GM18870 (cell line): ENCODE measurements at regions not wholly inside any gene's neighbourhood (a gene's known extent, or its start where the extent isn't known, plus 50 kb on each side); places are given as distances from the start of the nearest gene placed in this dataset.
"Not testable (repeated sequence)": the region's sequence is repeated elsewhere in the genome, so short reads cannot be mapped to it uniquely, and the experiment has no call there.

ENCODE experiments used
- ATAC-seq: cut with Tn5 transposase; IDR thresholded peaks from one replicate; pipeline ENCODE4 v1.9.1; 2021; ENCODE audit warnings: moderate library complexity; ENCODE audit not compliant: unreplicated experiment

DNA sequence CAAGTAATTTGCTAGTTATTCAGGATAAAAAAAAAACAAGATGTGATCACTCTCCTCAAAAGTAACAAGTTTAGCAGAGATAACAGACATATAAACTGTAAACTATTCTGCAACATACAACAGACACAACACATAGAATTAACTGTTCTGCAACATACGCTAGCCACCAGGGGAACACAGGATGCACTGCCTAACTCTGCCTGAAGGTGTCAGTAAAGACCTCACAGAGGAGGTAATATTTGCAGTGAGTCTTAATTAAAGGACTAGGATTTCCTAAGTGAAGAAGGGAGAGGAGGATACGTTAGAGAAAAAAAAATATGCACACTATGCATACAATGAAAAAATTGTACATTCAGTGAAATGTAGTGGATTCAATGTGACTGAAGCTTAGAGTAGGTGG is 129.6 kb downstream of the NBPF8 start:
- ATAC-seq = peak; percentile 88

DNA sequence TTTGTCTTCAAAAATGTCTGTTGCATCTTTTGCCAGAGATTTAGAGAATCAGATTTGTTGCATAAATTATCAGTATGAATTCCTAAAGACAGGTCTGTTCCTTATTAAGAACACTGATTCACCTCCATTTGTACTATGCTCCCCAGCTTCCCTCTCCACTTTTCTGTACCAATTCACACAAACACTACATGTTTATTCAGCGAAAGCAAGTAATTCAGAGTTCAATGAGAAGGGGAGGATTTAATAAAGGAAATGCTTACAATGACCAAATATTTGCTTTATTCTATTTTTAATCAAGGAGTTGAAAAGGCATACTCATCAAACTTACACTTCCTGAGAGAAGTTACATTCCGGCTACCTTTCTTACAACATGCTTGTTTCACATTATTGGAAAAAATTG is 135.5 kb downstream of the NBPF8 start:
- ATAC-seq = not testable (repeated sequence)

DNA sequence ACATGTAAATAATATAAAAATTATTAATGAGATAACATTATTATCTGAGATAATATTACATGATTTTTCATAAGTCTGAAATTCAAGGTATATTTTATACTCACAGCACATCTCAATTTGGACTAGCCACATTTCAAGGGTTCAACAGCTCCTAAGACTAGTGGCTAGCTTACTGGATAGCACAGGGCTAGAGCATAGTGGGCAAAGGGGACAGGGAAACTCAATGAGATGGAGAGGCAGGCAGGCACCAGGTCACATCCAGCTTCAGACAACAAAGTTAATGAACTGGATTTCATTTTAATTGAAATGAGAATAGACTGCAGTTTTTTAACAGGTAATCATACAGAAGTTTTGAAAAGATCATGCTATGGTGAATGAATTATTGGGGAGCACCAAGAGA is 137.4 kb downstream of the NBPF8 start:
- ATAC-seq = not testable (repeated sequence)

DNA sequence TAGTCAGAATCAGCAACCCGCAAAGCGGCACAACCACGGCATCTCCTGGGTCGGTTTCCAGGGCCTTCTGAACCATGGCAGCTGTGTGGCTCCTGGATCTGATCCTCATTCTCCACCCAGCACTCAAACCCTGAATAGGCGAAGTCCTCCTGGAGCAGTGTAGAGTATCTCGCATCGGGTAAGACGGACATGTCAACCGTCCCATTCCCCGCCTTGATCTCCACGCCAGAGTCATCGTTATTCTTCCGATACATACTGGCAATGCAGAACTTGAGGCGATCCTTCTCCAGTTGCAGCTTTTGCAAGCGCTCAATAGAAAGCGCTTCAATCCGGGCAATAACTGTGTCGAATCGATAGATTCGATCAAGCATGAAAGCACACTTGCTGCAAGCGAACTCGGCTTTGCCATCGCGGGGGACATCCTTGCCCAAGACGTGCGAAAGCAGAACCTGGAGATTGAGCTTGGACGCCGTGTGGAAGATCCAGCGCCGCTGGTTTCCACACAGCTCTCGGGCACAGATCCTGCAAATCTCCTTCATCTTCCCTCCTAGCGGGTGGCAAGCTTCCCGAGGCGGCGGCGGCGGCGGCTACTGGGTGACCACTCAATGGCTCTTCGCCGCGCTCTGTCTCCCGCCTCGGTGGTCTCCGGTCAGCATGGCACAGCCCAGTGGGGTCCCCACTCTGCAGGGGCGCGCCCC is 142.9 kb downstream of the NBPF8 start:
- not testable (repeated sequence) for ATAC-seq

DNA sequence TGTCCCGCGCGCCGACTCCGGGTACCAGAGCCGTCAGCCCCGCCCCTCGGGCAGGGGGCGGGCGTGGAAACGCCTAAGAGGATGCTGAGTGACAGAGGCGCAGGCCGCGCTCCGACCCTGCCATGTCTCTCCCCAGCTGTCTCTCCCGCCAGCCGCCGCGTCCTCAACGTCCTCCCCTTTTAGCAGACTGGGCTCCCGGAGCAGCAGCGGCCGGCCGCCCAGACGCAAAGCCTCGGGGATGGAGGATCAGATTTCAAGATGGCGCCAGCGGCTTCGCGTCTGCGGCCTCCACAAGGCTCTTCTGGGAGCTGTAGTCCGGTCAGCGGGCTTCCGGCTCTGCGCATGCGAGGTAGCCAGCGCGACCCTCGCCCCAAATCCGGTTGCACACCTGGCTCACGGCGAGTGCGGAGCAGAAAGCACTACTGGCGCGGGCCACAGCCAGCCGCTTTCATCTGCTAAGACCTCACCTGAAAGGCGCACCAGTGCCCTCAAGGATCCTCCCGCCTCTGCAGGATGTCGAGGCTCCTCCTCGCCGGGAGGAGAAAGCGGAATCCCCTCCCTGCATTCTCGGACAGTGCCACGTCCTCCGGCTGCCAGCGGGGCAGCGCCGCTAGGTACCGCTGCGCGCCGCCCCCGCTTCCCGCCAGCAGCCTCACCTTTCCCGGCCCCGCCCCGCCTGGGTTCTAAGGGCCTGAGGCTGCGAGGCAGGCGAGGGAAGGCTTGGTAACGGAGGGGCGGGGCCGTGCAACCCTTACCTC is 143.6 kb downstream of the NBPF8 start:
- ATAC-seq = peak; percentile 81

DNA sequence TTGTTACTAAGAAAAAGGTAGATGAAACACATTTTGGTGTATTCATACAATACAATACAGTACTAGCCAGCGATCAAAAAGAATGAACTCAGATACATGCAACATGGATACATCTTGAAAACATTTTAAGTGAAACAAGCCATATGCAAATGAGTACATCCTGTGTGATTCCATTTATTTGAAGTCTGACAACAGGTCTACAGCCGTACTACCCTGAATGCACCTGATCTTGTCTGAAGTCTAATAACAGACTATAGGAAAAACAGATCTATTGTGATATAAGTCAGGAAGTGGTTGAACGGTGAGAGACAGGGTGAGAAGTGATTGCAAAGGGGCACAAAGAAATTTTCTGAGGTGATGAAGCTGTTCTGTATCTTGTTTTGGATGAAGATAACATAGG is 146.9 kb downstream of the NBPF8 start:
- not testable (repeated sequence) for ATAC-seq

DNA sequence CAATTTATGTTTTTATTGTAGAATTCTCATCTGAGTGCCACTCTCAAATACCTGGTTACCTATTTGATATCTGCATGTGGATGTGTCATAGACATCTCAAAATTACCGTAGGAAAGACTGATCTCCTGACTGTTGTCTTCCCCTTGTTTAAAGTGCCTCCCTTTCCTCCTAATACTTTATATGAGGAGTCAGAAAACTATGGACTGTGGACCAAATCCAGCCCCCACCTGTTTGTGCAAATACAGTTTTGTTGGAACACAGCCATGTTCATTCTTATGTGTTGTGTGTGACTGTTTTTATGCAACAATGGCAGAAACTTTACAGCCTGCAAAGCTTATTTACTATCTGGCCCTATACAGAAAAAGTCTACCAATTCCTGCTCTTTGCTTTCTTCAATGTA is 150.6 kb downstream of the NBPF8 start:
- not testable (repeated sequence) for ATAC-seq

DNA sequence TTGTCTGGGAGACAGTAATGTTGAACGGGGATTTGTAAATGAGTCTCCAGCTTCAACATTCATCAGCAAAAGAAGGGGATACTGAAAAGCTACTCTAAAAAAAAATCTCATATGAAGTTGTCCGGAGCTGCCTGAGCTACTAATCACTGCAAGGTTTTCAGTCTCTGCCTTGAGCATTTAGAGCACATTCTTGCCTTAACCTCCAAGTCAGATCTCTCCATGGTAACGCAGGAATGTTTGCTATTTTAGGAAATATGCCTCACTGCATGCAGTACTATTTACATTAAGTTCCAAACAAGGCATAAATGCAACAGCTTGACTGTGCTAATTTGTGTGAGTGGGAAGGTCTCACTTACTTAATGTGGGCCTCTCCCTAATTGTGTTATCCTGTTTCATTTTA is 152.8 kb downstream of the NBPF8 start:
- not testable (repeated sequence) for ATAC-seq

DNA sequence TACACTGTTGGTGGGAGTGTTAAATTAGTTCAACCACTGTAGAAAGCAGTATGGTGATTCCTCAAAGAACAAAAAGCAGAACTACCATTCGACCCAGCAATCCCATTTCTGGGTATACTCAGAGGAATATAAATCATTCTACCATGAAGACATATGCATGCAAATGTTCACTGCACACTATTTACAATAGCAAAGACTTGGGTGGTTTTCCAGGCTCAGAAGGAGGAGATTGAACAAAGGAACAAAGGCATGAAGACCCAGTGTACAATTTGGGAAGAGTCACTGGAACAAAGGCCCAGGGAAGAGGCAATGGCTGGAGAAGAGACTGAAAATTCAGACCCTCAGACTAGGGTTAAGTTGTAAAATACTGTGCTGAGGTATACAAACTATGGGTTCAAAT is 148.5 kb upstream of the NBPF26 start:
- not testable (repeated sequence) for ATAC-seq

DNA sequence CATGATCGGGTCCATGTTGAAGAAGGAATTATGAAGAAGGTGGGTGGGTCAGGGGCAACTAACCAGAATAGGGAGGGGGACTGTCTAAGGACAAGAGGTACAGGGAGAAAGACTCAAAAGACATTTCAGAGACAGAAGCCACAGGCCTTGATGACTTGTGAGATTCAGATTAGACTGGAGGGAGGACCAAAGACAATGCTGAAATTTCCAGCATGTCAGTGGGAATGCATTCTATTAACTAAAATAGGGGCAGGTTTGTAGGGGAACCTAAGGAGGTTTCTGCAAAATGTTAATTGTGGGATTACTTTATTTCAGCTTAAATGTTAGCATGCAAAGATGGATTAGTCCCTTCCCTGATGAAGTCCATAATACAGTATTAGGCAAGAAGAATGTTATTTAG is 141.6 kb upstream of the NBPF26 start:
- not testable (repeated sequence) for ATAC-seq

DNA sequence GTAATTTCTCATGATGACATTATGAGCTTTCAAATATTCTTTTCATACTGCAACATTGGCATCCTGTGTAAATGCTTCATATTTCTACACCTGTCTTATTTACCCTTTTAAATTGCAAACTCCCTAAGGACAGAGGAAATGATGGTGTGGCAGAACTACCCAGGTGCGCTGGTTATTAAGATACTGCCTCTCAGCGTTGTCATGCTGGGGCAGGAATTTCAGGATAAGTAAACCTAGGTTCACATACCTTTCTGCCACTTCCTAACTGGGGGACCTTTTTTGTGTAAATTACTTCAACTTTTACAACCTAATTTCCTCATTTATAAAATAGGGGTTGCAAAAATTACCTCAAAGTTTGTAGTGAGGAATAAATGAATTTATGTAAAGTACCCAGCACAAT is 137.7 kb upstream of the NBPF26 start:
- ATAC-seq = not testable (repeated sequence)

DNA sequence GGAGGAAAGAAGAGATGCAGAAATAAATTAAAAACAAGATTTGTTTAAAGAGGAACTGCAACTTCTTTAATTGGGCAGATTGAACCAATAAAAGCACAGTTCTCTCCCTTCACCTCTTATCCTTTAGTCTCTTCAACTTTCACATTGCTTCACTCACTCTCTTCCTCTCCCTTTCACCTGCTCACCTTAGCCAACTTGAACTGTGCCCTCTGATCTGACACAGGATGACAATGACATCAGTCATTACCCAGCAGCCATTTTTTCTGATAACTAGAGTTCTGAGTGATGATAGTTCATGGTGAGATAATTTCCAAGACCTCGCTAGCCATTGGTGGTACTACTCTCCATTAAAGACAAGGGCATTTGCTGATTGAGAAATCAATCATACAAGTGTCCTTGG is 134.9 kb upstream of the NBPF26 start:
- ATAC-seq = not testable (repeated sequence)

DNA sequence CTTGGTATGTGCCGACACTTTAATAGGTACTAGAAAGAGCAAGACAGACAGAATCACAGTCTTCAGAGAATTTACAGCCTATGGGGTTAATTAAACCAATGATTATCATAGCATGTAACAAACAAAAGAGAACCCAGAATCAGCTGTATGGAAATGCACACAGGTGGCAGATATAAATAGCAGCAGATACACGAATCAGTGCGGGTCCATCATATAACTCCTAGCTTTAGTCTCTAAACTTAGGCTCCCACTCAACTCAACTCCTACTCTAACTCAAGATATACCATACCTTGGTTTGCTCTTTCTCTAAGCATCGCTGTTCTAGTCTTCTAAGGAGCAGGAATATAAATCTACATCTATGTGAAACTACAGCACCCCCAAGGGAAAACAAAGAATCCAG is 132.0 kb upstream of the NBPF26 start:
- ATAC-seq = not testable (repeated sequence)

DNA sequence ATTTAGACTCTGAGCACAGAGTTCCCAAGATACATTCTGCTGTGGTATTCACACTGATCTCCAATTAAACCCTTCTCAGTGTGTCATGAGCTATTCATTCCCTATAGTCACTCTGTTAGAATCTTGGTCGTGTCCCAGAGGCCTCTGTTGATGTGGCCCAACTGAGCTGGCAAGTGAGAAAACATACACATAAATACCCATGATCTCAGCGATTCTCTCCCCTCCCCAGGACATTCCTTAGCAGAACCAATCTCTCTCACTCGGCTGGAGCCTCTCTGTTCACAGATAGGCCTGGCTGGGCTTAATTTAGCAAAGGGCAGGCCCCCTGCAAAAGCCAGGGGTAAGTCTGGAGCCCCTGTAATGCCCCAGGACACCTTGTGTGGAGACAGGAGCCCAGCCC is 130.8 kb upstream of the NBPF26 start:
- not testable (repeated sequence) for ATAC-seq

DNA sequence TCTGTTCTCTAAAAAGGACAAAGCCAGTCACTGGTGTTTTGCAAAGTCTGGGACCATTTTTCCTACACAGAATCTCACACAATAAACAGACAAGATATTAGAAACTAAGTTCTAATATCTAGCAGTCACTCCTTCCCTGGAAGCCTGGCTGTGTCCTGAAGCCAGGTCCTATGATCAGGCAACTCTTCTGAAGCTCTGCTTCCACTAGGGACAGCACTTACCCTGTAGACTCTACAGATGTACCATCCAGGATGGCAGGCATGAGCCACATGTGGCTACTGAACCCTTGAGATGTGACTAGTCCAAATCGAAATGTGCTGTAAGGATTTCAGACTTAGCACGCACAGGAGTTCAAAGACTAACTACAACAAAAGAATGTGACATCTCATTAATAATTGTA is 130.1 kb upstream of the NBPF26 start:
- not testable (repeated sequence) for ATAC-seq

DNA sequence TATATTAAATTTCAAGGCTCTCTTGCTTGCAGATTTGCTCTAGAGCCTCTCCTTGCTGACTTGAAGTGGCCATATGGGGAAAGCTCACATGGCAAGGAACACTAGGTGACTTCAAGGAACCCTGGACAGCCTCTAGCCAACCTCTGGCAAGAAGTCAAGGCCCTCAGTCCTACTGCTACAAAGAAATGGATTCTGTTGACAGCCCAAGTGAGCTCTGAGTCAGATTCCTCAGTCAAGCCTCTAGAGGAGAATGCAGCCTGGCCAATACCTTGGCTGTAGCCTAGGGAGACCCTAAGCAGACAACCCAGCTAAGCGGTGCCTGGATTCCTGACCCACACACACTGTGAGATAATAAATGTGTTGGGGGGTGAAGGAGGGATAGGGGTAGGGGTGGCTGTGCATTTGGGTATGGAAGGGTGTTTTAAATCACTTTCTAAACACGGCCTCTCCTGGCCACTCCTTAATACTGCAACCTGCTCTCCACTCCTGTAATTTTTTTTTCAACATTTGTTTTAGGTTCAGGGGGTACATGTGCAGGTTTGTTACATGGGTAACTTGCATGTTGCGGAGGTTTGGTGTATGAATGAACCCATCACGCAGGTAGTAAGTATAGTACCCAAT is 125.3 kb upstream of the NBPF26 start:
- not testable (repeated sequence) for ATAC-seq

DNA sequence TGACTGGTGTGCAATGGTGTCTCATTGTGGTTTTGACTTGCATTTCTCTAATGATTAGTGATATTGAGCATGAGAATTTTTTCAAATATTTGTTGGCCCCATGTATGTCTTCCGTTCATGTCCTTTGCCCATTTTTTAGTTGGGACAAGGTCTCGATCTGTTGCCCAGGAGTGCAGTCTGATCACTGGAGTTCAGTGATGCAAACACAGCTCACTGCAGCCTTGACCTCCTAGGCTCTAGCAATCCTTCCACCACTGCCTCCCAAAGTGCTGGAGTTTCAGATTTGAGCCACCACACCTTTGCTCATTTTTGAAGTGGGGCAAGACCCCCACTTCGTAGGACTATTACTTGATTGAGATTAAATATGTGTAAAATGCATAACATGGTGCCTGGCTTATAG is 124.2 kb upstream of the NBPF26 start:
- not testable (repeated sequence) for ATAC-seq

DNA sequence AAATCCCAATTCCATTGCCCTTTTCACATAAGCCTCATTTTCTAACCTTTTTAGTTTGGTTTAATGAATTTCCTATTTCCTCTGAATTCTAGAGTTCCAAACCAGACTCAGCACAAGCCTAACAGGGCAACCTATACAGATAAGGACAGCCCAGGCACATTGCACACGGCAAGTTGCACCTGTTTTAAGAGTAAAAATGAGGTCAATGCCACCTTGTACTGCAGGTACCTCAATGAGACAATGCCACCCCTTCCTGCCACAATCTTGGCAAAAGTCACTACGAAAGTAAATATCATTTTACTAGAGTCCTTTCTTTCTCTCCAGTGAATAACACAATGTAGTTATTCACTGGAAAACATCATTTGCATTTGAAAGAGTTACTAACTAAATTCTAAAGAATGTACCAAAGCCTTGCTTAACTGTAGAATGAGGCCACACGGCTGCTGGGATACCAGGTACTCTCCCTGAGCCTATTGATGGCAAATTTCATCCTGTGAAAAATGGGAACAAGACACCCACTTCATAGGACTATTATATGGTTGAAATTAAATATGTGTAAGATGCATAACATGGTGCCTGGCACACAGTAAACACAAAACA is 123.2 kb upstream of the NBPF26 start:
- ATAC-seq = not testable (repeated sequence)

DNA sequence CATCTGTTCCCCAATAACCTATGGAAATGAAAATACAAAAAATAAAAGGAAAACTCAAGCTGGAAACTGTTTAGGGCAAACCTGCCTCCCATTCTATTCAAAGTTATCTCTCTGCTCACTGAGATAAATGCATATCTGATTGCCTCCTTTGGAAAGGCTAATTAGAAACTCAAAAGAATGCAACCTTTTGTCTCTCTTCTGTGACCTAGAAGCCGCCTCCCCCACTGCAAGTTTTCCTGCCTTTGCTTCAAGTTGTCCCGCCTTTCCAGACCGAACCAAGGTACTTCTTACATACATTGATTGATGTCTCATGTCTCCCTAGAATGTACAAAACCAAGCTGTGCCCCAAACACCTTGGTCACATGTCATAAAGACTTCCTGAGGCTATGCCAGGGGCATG is 115.9 kb upstream of the NBPF26 start:
- not testable (repeated sequence) for ATAC-seq

DNA sequence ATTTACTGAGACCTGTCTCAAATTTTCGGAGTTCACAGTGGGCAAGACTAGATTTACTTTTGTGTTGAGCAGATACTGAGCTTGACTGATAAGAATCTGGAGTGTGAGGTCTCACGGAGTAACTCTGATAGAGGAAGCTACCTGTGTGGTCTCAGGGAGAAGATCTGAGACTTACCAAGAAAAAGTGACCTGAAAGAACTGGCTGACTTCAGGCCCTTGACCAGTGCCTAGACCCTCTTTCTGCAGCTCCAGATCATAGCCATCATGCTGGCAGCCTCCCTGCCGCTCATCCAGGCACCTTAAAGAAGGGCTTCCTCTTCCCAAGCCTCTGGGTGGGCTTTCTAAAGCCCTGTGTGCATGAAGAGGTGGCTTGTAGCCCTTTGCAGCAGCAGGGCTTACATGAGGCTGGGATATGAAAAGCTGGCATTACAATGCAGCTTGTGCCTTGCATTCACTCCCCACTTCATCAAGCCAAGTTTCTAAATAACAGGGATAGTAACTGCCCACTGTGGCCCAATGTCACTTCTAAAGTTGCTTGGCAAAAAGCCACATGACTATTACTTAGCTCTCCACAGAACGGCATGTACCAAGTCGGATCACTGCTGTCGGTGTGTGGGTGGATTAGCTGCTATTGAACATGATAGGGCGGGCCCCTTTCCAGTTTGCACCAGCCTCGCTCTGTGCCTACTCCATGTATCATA is 115.3 kb upstream of the NBPF26 start:
- ATAC-seq = not testable (repeated sequence)
